ENCODE measurements at regions not wholly inside any gene's neighbourhood (a gene's known extent, or its start where the extent isn't known, plus 50 kb on each side); places are given as distances from the start of the nearest gene placed in this dataset.

- TF ChIP-seq EZH2phosphoT487 (IDR thresholded peaks at IDR 0.05; ENCODE audit: insufficient read depth, low read depth) = no peak
- no peak for TF ChIP-seq EZH2 (IDR thresholded peaks at IDR 0.05; ENCODE audit: insufficient read depth, poor library complexity, severe bottlenecking)
- Histone ChIP-seq H3K36me3 (ENCODE audit: low read depth) (no peaks in the 10 kb centered on the region), H3K9me3 (ENCODE audit: low read depth) (no peaks in the 10 kb centered on the region), H4K20me1 (ENCODE audit: insufficient read depth) (no peaks in the 10 kb centered on the region), H3K27ac (no peak overlapping the region), H3K4me1 (ENCODE audit: insufficient read depth) (no peaks in the 10 kb centered on the region), H3K9me2 (ENCODE audit: insufficient read depth) (no peaks in the 10 kb centered on the region), H3K9ac (no peak overlapping the region), H3K4me2 (ENCODE audit: unreplicated experiment) (no peak overlapping the region), H3K27me3 (replicated peaks; ENCODE audit: insufficient read depth) (no peaks in the 10 kb centered on the region), H2AFZ (no peak overlapping the region), H3K4me3 (no peak overlapping the region), H3K79me2 (ENCODE audit: insufficient read depth) (no peaks in the 10 kb centered on the region), H3F3A (ENCODE audit: insufficient read depth) (no peaks in the 10 kb centered on the region)
- WGBS, 2 experiments (ENCODE audit: low coverage in 1 of 2, low lambda C conversion rate in 2 of 2, missing lambda C conversion rate in 2 of 2) = 48 to 49% methylated on average over 8 of the region's 8 CpGs
- in situ Hi-C loops (cut with MboI) = no loop called here
- DNase-seq = no peak
Observed at GRCh38 chr18:78031991-78032390, 782.3 kb downstream of the GALR1 start.

DNA sequence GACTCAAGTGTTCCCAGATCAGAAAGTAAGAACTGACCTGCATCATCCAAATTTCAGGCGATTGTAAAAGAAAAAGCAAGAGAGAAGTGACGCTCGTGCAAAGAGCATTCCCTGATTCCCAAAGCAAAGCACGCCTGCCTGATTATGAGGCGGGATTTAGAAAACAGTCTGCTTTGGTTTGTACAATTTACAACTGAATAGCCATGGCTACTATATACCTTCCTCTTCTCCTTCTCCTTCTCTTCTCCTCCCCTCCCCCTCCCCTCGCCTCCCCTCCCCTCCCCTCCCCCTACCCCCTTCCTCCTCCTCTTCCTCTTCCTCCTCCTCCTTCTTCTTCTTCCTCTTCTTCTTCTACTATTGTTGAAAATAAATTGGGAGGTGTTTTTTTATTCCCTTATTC lies 782.9 kb downstream of the GALR1 start:
- no peak overlapping the region for H3K4me2 ChIP-seq (ENCODE audit: unreplicated experiment)
- H4K20me1 ChIP-seq (ENCODE audit: insufficient read depth) = no peaks in the 10 kb centered on the region
- in situ Hi-C loops (cut with MboI) = no loop called here
- H3K9me3 ChIP-seq (ENCODE audit: low read depth) = no peaks in the 10 kb centered on the region
- H3K9ac ChIP-seq = no peak overlapping the region
- no peak for TF ChIP-seq EZH2phosphoT487 (IDR thresholded peaks at IDR 0.05; ENCODE audit: insufficient read depth, low read depth)
- TF ChIP-seq EZH2 (IDR thresholded peaks at IDR 0.05; ENCODE audit: insufficient read depth, poor library complexity, severe bottlenecking) = no peak
- no peaks in the 10 kb centered on the region for H3K9me2 ChIP-seq (ENCODE audit: insufficient read depth)
- no peaks in the 10 kb centered on the region for H3K36me3 ChIP-seq (ENCODE audit: low read depth)
- WGBS, 2 experiments (ENCODE audit: low coverage in 1 of 2, low lambda C conversion rate in 2 of 2, missing lambda C conversion rate in 2 of 2) = 56 to 62% methylated on average over 2 to 6 of the region's 6 CpGs
- no peaks in the 10 kb centered on the region for H3K4me1 ChIP-seq (ENCODE audit: insufficient read depth)
- no peak overlapping the region for H3K4me3 ChIP-seq
- H2AFZ ChIP-seq = no peak overlapping the region
- DNase-seq = no peak
- no peak overlapping the region for H3K27ac ChIP-seq
- no peaks in the 10 kb centered on the region for H3K27me3 ChIP-seq (replicated peaks; ENCODE audit: insufficient read depth)
- H3K79me2 ChIP-seq (ENCODE audit: insufficient read depth) = no peaks in the 10 kb centered on the region
- no peaks in the 10 kb centered on the region for H3F3A ChIP-seq (ENCODE audit: insufficient read depth)

DNA sequence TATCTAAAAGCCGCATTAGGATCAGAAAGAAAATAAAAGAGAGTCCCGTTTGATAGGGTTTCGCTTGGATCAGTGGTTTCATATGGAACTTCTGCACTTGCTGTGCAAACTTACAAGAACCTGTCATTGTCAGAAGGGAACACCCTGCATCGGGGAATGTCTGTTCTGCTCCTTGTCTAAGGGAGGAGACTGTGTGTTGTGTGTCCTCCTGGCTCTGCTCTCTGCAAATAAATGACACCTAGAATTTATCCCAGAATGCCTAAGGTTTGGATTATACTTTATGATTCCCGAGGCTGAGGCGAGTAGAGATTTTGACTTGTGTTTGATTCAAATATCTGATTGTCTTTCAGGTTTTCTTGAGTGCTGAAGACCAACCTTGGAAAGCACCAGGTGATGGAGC lies 785.1 kb downstream of the GALR1 start:
- Histone ChIP-seq H3K27ac (no peak overlapping the region), H3K4me2 (ENCODE audit: unreplicated experiment) (no peak overlapping the region), H3K27me3 (replicated peaks; ENCODE audit: insufficient read depth) (no peaks in the 10 kb centered on the region), H3K79me2 (ENCODE audit: insufficient read depth) (no peaks in the 10 kb centered on the region), H2AFZ (no peak overlapping the region), H3K4me1 (ENCODE audit: insufficient read depth) (no peaks in the 10 kb centered on the region), H3K9me3 (ENCODE audit: low read depth) (no peaks in the 10 kb centered on the region), H3K36me3 (ENCODE audit: low read depth) (no peaks in the 10 kb centered on the region), H3K9ac (no peak overlapping the region), H3K9me2 (ENCODE audit: insufficient read depth) (no peaks in the 10 kb centered on the region), H3K4me3 (no peak overlapping the region), H4K20me1 (ENCODE audit: insufficient read depth) (no peaks in the 10 kb centered on the region), H3F3A (ENCODE audit: insufficient read depth) (no peaks in the 10 kb centered on the region)
- TF ChIP-seq EZH2 (IDR thresholded peaks at IDR 0.05; ENCODE audit: insufficient read depth, poor library complexity, severe bottlenecking) (no peak), EZH2phosphoT487 (IDR thresholded peaks at IDR 0.05; ENCODE audit: insufficient read depth, low read depth) (no peak)
- in situ Hi-C loops (cut with MboI) = no loop called here
- DNase-seq = no peak
- WGBS, 2 experiments (ENCODE audit: low coverage in 1 of 2, low lambda C conversion rate in 2 of 2, missing lambda C conversion rate in 2 of 2) = 23 to 35% methylated on average over 6 of the region's 6 CpGs

DNA sequence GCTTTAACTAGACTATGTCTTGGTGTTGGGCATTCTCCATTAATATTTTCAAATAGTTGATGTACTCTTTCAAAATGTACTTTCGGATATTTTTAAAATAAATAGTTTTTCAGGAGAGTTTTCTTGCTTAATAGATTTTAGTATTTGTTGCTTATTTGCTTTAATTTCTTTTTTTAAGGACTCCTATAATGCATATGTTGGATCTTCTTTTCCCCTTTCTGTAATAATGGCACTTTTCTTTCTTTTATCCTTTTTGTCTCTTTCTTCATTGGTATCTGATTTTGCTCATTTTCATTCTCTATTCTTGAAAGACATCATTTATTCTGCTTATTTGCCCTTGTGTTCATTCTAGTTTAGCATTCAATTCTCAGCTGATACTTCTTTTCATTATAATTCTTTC lies 791.6 kb downstream of the GALR1 start:
- H3K4me3 ChIP-seq = no peak overlapping the region
- H3K9me2 ChIP-seq (ENCODE audit: insufficient read depth) = no peaks in the 10 kb centered on the region
- H4K20me1 ChIP-seq (ENCODE audit: insufficient read depth) = no peaks in the 10 kb centered on the region
- no peak for TF ChIP-seq EZH2 (IDR thresholded peaks at IDR 0.05; ENCODE audit: insufficient read depth, poor library complexity, severe bottlenecking)
- TF ChIP-seq EZH2phosphoT487 (IDR thresholded peaks at IDR 0.05; ENCODE audit: insufficient read depth, low read depth) = no peak
- no peak overlapping the region for H3K4me2 ChIP-seq (ENCODE audit: unreplicated experiment)
- H3K4me1 ChIP-seq (ENCODE audit: insufficient read depth) = no peaks in the 10 kb centered on the region
- H3K27ac ChIP-seq = no peak overlapping the region
- H3K9me3 ChIP-seq (ENCODE audit: low read depth) = peaks cover 4% of the 10 kb centered on the region
- 6 to 10% methylated on average over 1 of the region's 1 CpG for WGBS, 2 experiments (ENCODE audit: low coverage in 1 of 2, low lambda C conversion rate in 2 of 2, missing lambda C conversion rate in 2 of 2)
- H3F3A ChIP-seq (ENCODE audit: insufficient read depth) = no peaks in the 10 kb centered on the region
- DNase-seq = no peak
- H3K36me3 ChIP-seq (ENCODE audit: low read depth) = no peaks in the 10 kb centered on the region
- no peak overlapping the region for H2AFZ ChIP-seq
- no peak overlapping the region for H3K9ac ChIP-seq
- H3K79me2 ChIP-seq (ENCODE audit: insufficient read depth) = no peaks in the 10 kb centered on the region
- in situ Hi-C loops (cut with MboI) = no loop called here
- H3K27me3 ChIP-seq (replicated peaks; ENCODE audit: insufficient read depth) = no peaks in the 10 kb centered on the region

DNA sequence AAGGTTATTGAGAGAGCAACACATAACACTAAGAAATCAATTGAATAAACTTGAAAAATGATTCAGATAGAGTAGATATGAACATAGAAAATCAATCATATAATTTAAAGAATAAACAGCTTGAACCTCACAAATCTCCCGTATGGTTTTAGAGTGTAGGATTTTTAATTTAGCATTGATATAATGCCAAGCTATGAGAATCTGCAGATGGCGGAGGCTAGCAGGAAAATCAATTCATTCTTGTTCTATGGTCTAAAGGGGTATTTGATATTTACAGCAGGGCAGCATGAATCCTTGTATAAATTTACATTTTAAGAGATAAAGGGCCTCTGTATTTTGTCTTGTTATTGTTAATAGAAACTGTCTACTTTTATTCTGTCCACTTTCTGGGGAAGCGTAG lies 797.0 kb downstream of the GALR1 start:
- TF ChIP-seq EZH2phosphoT487 (IDR thresholded peaks at IDR 0.05; ENCODE audit: insufficient read depth, low read depth) (no peak), EZH2 (IDR thresholded peaks at IDR 0.05; ENCODE audit: insufficient read depth, poor library complexity, severe bottlenecking) (no peak)
- no peak overlapping the region for H2AFZ ChIP-seq
- H3K9me3 ChIP-seq (ENCODE audit: low read depth) = peaks cover 4% of the 10 kb centered on the region
- in situ Hi-C loops (cut with MboI) = no loop called here
- H3K9me2 ChIP-seq (ENCODE audit: insufficient read depth) = no peaks in the 10 kb centered on the region
- H4K20me1 ChIP-seq (ENCODE audit: insufficient read depth) = no peaks in the 10 kb centered on the region
- no peaks in the 10 kb centered on the region for H3K4me1 ChIP-seq (ENCODE audit: insufficient read depth)
- DNase-seq = no peak
- H3K9ac ChIP-seq = no peak overlapping the region
- H3K79me2 ChIP-seq (ENCODE audit: insufficient read depth) = no peaks in the 10 kb centered on the region
- H3K4me3 ChIP-seq = no peak overlapping the region
- no peak overlapping the region for H3K4me2 ChIP-seq (ENCODE audit: unreplicated experiment)
- WGBS, 2 experiments (ENCODE audit: low coverage in 1 of 2, low lambda C conversion rate in 2 of 2, missing lambda C conversion rate in 2 of 2) = 26 to 31% methylated on average over 3 of the region's 3 CpGs
- H3F3A ChIP-seq (ENCODE audit: insufficient read depth) = no peaks in the 10 kb centered on the region
- H3K27ac ChIP-seq = no peak overlapping the region
- no peaks in the 10 kb centered on the region for H3K27me3 ChIP-seq (replicated peaks; ENCODE audit: insufficient read depth)
- H3K36me3 ChIP-seq (ENCODE audit: low read depth) = no peaks in the 10 kb centered on the region
